RWPE2 (cell line): ENCODE measurements at regions not wholly inside any gene's neighbourhood (a gene's known extent, or its start where the extent isn't known, plus 50 kb on each side); places are given as distances from the start of the nearest gene placed in this dataset.

Experiments
- ATAC-seq: fragments of 200-7000 bp; cut with Tn5 transposase; 3 replicates; pipeline ENCODE4 v1.9.1; 2021; ENCODE audit warnings: low read depth
- DNase-seq: peaks from one replicate; pipeline ENCODE4 v3.0.0-alpha.2; 2020; ENCODE audit warnings: low spot score
- H3K27ac ChIP-seq: fragments of 450-650 bp; 2 replicates; pipeline ENCODE4 v1.5.1; 2017; ENCODE audit warnings: mild to moderate bottlenecking; ENCODE audit not compliant: poor library complexity, severe bottlenecking
- H3K27me3 ChIP-seq: fragments of 250-450 bp; sonication (Bioruptor Pico); 2 replicates; pipeline ENCODE4 v1.5.1; 2021; ENCODE audit warnings: mild to moderate bottlenecking, moderate library complexity; ENCODE audit not compliant: insufficient read depth, poor library complexity, severe bottlenecking
- H3K36me3 ChIP-seq: fragments of 250-450 bp; sonication (Bioruptor Pico); 2 replicates; pipeline ENCODE4 v1.5.1; 2020; ENCODE audit warnings: low read depth, mild to moderate bottlenecking, moderate library complexity
- H3K4me1 ChIP-seq: fragments of 250-450 bp; sonication (Bioruptor Pico); 2 replicates; pipeline ENCODE4 v1.5.1; 2021; ENCODE audit warnings: mild to moderate bottlenecking, moderate library complexity; ENCODE audit not compliant: insufficient read depth, poor library complexity, severe bottlenecking
- H3K4me3 ChIP-seq: fragments of 250-450 bp; sonication (Bioruptor Pico); 2 replicates; pipeline ENCODE4 v1.5.1; 2021; ENCODE audit warnings: mild to moderate bottlenecking, moderate library complexity; ENCODE audit not compliant: severe bottlenecking
- H3K9me3 ChIP-seq: fragments of 250-450 bp; sonication (Bioruptor Pico); 2 replicates; pipeline ENCODE4 v1.5.1; 2021; ENCODE audit warnings: mild to moderate bottlenecking, moderate library complexity; ENCODE audit not compliant: severe bottlenecking
- CTCF ChIP-seq: fragments of 450-650 bp; IDR thresholded peaks from one replicate; pipeline ENCODE4 v1.5.1; 2017; ENCODE audit warnings: mild to moderate bottlenecking, moderate library complexity; ENCODE audit not compliant: poor library complexity, severe bottlenecking

- no peak for TF ChIP-seq CTCF
- Histone ChIP-seq H3K27ac (no peak overlapping the region), H3K27me3 (no peaks in the 10 kb centered on the region), H3K4me1 (no peaks in the 10 kb centered on the region), H3K4me3 (no peak overlapping the region), H3K36me3 (no peaks in the 10 kb centered on the region), H3K9me3 (no peaks in the 10 kb centered on the region)
- ATAC-seq (no peak), DNase-seq (no peak)
Measured at GRCh38 chr3:65196663-65197062, 508.9 kb upstream of the ADAMTS9 start.

DNA sequence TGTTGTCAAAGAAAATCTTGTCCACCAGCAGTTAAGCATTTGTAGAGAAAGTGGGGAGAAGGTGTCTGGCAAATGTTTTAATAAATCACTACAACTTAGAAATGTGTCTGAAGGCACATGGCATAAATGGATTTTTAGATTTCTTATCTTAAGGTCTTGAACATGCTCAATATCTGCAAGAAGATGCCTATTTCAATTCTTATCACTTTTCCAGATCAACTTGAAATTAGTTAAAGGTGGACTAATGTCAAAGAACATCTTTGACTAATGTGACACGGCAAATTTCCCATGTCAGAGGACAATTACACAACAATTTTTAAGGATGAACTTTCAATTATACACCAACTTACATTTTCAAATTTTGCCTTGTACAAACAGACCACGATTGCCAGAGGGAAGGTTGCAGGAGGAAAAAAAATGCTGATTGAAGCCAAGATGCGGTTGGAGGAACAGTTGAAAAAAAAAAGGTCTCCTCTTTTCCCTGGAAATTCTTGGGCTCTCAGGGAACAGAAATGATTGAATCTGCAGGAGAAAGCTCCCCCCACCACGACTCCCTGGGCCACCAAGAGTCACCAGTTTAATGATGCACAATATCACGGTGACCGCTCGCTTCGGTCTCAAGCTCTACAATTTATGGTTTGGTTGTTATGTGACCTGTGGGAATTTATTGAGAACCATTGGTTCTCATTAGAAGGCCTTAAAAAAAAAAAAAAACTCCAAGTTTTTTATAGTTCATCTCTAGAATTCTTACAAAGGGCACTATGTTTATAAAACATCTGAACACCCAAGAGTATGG, 507.6 kb upstream of the ADAMTS9 start:
- H3K4me3 ChIP-seq = no peak overlapping the region
- no peaks in the 10 kb centered on the region for H3K27me3 ChIP-seq
- no peak overlapping the region for H3K27ac ChIP-seq
- H3K9me3 ChIP-seq = no peaks in the 10 kb centered on the region
- TF ChIP-seq CTCF = no peak
- H3K4me1 ChIP-seq = no peaks in the 10 kb centered on the region
- ATAC-seq (no peak), DNase-seq (no peak)
- H3K36me3 ChIP-seq = no peaks in the 10 kb centered on the region

GRCh38 chr3:65194744-65195143, 506.9 kb upstream of the ADAMTS9 start:
- H3K36me3 ChIP-seq = no peaks in the 10 kb centered on the region
- no peaks in the 10 kb centered on the region for H3K9me3 ChIP-seq
- no peaks in the 10 kb centered on the region for H3K27me3 ChIP-seq
- H3K4me3 ChIP-seq = no peak overlapping the region
- no peak for TF ChIP-seq CTCF
- no peak for ATAC-seq
- no peaks in the 10 kb centered on the region for H3K4me1 ChIP-seq
- H3K27ac ChIP-seq = no peak overlapping the region
- no peak for DNase-seq

GRCh38 chr3:65194047-65194714, 506.4 kb upstream of the ADAMTS9 start:
- Histone ChIP-seq H3K9me3 (no peaks in the 10 kb centered on the region), H3K36me3 (no peaks in the 10 kb centered on the region), H3K4me1 (no peaks in the 10 kb centered on the region), H3K4me3 (no peak overlapping the region), H3K27me3 (no peaks in the 10 kb centered on the region), H3K27ac (no peak overlapping the region)
- no peak for TF ChIP-seq CTCF
- DNase-seq (no peak), ATAC-seq (no peak)

GRCh38 chr3:65193531-65193930, 505.7 kb upstream of the ADAMTS9 start:
- DNase-seq (no peak), ATAC-seq (no peak)
- Histone ChIP-seq H3K4me3 (no peak overlapping the region), H3K27me3 (no peaks in the 10 kb centered on the region), H3K9me3 (no peaks in the 10 kb centered on the region), H3K4me1 (no peaks in the 10 kb centered on the region), H3K27ac (no peak overlapping the region), H3K36me3 (no peaks in the 10 kb centered on the region)
- TF ChIP-seq CTCF = no peak
